HCT116 (cell line): ENCODE measurements at regions not wholly inside any gene's neighbourhood (a gene's known extent, or its start where the extent isn't known, plus 50 kb on each side); places are given as distances from the start of the nearest gene placed in this dataset.

Experiments
- ATAC-seq: fragments of 200-7000 bp; cut with Tn5 transposase; 2 replicates; pipeline ENCODE4 v1.9.1; 2020; ENCODE audit warnings: mild to moderate bottlenecking, moderate library complexity
- BruUV-seq: library from RNA; stranded (reverse); fragments of 400-500 nt; replicated peaks from 2 replicates; lab custom pipeline; 2021; lab: Mats Ljungman, UMichigan
- CTCF ChIA-PET: fragments of 300-600 bp; sonication (Branson Sonifier 250); formaldehyde crosslinking; loops from one replicate; lab custom pipeline; 2021; ENCODE audit warnings: antibody characterized with exemption; lab: Charles Lee
- POLR2A ChIA-PET: fragments of 300-600, 350-600 bp; sonication (Branson Sonifier 250); formaldehyde crosslinking; loops from one replicate; lab custom pipeline; 2021; ENCODE audit warnings: antibody characterized with exemption; lab: Charles Lee
- RAD21 ChIA-PET, 2 experiments: fragments of 300-600 bp; sonication (Branson Sonifier 250); formaldehyde crosslinking; loops; one replicate each; lab custom pipeline; 2023; ENCODE audit warnings: low total read pairs in 2 of 2; ENCODE audit not compliant: uncharacterized antibody in 2 of 2, unreplicated experiment in 2 of 2, low non-redundant PET in 1 of 2; lab: Charles Lee
- DNase-seq: peaks from one replicate; pipeline ENCODE4 v3.0.0-alpha.2; 2010; ENCODE audit warnings: low read depth, low spot score
- H2AFZ ChIP-seq: fragments of 200-600 bp; shearing (Covaris generic), sonication (generic); 2 replicates; pipeline ENCODE4 v1.6.1; 2017; ENCODE audit warnings: low read depth, mixed run types, mixed read lengths, antibody characterized with exemption, low read length; ENCODE audit not compliant: poor library complexity, severe bottlenecking
- H3K27ac ChIP-seq: 2 replicates; pipeline ENCODE4 v1.5.1; 2012; ENCODE audit warnings: low read depth, low read length
- H3K27me3 ChIP-seq: fragments of 200-600 bp; sonication (generic); 2 replicates; pipeline ENCODE4 v1.6.1; 2016; ENCODE audit warnings: mixed run types, low read length, mixed read lengths; ENCODE audit not compliant: insufficient read depth
- H3K36me3 ChIP-seq, 2 experiments: fragments of 200-500 bp in 1 of 2; fragments of 200-600 bp in 1 of 2; sonication (Bioruptor generic) in 1 of 2; sonication (generic) in 1 of 2; 2 replicates each; pipeline versions ENCODE4 v1.5.1 to v1.6.1; 2014 to 2016; ENCODE audit warnings: low read length in 2 of 2, inconsistent platforms in 1 of 2, mixed read lengths in 1 of 2, mixed run types in 1 of 2; ENCODE audit not compliant: insufficient read depth in 2 of 2, control insufficient read depth in 1 of 2
- H3K4me1 ChIP-seq, 2 experiments: fragments of 200-600 bp in 1 of 2; sonication (generic) in 1 of 2; 2 replicates each; pipeline versions ENCODE4 v1.5.1 to v1.6.1; 2012 to 2017; ENCODE audit warnings: low read length in 2 of 2, inconsistent platforms in 1 of 2, mild to moderate bottlenecking in 1 of 2, mixed read lengths in 1 of 2, mixed run types in 1 of 2, moderate library complexity in 1 of 2; ENCODE audit not compliant: insufficient read depth in 2 of 2, control insufficient read depth in 1 of 2
- H3K4me2 ChIP-seq: fragments of 200-600 bp; sonication (generic); 2 replicates; pipeline ENCODE4 v1.6.1; 2017; ENCODE audit warnings: mixed run types, low read length, mixed read lengths
- H3K4me3 ChIP-seq, 2 experiments: fragments of 200-600 bp in 1 of 2; sonication (generic) in 1 of 2; replicated peaks in 1 of 2; 2 replicates each; pipeline ENCODE4 v1.5.1; 2011 to 2016; ENCODE audit warnings: low read length in 2 of 2, control low read depth in 1 of 2, low read depth in 1 of 2, mild to moderate bottlenecking in 1 of 2, mixed read lengths in 1 of 2, mixed run types in 1 of 2
- H3K79me2 ChIP-seq: fragments of 200-600 bp; sonication (generic); 2 replicates; pipeline ENCODE4 v1.6.1; 2017; ENCODE audit warnings: mild to moderate bottlenecking, mixed run types, low read length, moderate library complexity, mixed read lengths; ENCODE audit not compliant: insufficient read depth
- H3K9ac ChIP-seq: fragments of 200-600 bp; sonication (generic); 2 replicates; pipeline ENCODE4 v1.6.1; 2016; ENCODE audit warnings: low read length, mixed read lengths
- H3K9me2 ChIP-seq: fragments of 200-600 bp; sonication (generic), shearing (Covaris generic); 2 replicates; pipeline ENCODE4 v1.6.1; 2017; ENCODE audit warnings: mixed run types, mild to moderate bottlenecking, moderate library complexity; ENCODE audit not compliant: insufficient read depth
- H3K9me3 ChIP-seq, 2 experiments: fragments of 200-500 bp in 1 of 2; fragments of 200-600 bp in 1 of 2; sonication (Bioruptor generic) in 1 of 2; sonication (generic) in 1 of 2; 2 replicates each; pipeline ENCODE4 v1.6.1; 2014 to 2017; ENCODE audit warnings: low read length in 2 of 2, mixed read lengths in 2 of 2, inconsistent platforms in 1 of 2, low read depth in 1 of 2, mild to moderate bottlenecking in 1 of 2, mixed run types in 1 of 2, moderate library complexity in 1 of 2; ENCODE audit not compliant: control insufficient read depth in 1 of 2, insufficient read depth in 1 of 2
- H4K20me1 ChIP-seq: fragments of 200-600 bp; sonication (generic), shearing (Covaris generic); 2 replicates; pipeline ENCODE4 v1.6.1; 2017; ENCODE audit warnings: mixed run types, mild to moderate bottlenecking, moderate library complexity; ENCODE audit not compliant: insufficient read depth
- CBX3 ChIP-seq: IDR thresholded peaks from 2 replicates; pipeline ENCODE4 v1.6.1; 2012; ENCODE audit warnings: low read depth
- CEBPB ChIP-seq: IDR thresholded peaks from 2 replicates; pipeline ENCODE4 v1.6.1; 2012; ENCODE audit warnings: low read depth
- ELF1 ChIP-seq: IDR thresholded peaks from 2 replicates; pipeline ENCODE4 v1.6.1; 2012; ENCODE audit warnings: low read depth, borderline replicate concordance
- EZH2 ChIP-seq: fragments of 200-600 bp; sonication (generic); IDR thresholded peaks from 2 replicates; pipeline ENCODE4 v1.6.1; 2017; ENCODE audit warnings: antibody characterized with exemption, mixed run types
- EZH2phosphoT487 ChIP-seq: fragments of 200-600 bp; IDR thresholded peaks from 2 replicates; pipeline ENCODE4 v1.6.1; 2018; ENCODE audit warnings: antibody characterized with exemption, borderline replicate concordance
- JUND ChIP-seq: IDR thresholded peaks from 2 replicates; pipeline ENCODE4 v1.6.1; 2012
- POLR2A ChIP-seq: IDR thresholded peaks from 2 replicates; pipeline ENCODE4 v1.7.0; 2011; ENCODE audit warnings: borderline replicate concordance; ENCODE audit not compliant: insufficient read depth, insufficient read length; ENCODE audit errors: extremely low read depth
- POLR2AphosphoS5 ChIP-seq: IDR thresholded peaks from 2 replicates; pipeline ENCODE4 v1.6.1; 2011; ENCODE audit warnings: mild to moderate bottlenecking, low read depth, low read length, moderate library complexity
- RAD21 ChIP-seq: IDR thresholded peaks from 2 replicates; pipeline ENCODE4 v1.6.1; 2012; ENCODE audit warnings: low read depth, mild to moderate bottlenecking
- SIN3A ChIP-seq: IDR thresholded peaks from 2 replicates; pipeline ENCODE4 v1.6.1; 2012; ENCODE audit warnings: low read depth
- SP1 ChIP-seq: IDR thresholded peaks from 2 replicates; pipeline ENCODE4 v1.6.1; 2012; ENCODE audit warnings: low read depth
- TCF7L2 ChIP-seq: IDR thresholded peaks from 2 replicates; pipeline ENCODE4 v1.7.0; 2011; ENCODE audit warnings: borderline replicate concordance, inconsistent platforms; ENCODE audit not compliant: insufficient read depth, insufficient read length; ENCODE audit errors: extremely low read depth
- YY1 ChIP-seq: IDR thresholded peaks from 2 replicates; pipeline ENCODE4 v1.6.1; 2011; ENCODE audit warnings: low read length, low read depth, moderate library complexity, mild to moderate bottlenecking; ENCODE audit not compliant: insufficient replicate concordance; ENCODE audit errors: extremely low read depth
- ZFX ChIP-seq: fragments of 450-650 bp; IDR thresholded peaks from 2 replicates; pipeline ENCODE4 v1.6.1; 2017
- intact Hi-C: fragments of 100-400 bp; cut with micrococcal nuclease; formaldehyde crosslinking; loops from 2 replicates; pipeline ENCODE4 v1.10.0; 2022
- TF ChIP-seq, protein P1 (sequence below), 3 experiments: fragments of 200-600 bp in 1 of 3; sonication (generic) in 1 of 3; IDR thresholded peaks in 2 of 3; conservative IDR thresholded peaks in 1 of 3; 2 replicates each; pipeline ENCODE4 v1.5.1; 2012 to 2017; ENCODE audit warnings: low read depth in 2 of 3, low read length in 2 of 3, antibody characterized with exemption in 1 of 3, borderline replicate concordance in 1 of 3, control low read depth in 1 of 3, mild to moderate bottlenecking in 1 of 3, mixed read lengths in 1 of 3, mixed run types in 1 of 3, moderate library complexity in 1 of 3; ENCODE audit not compliant: insufficient read depth in 1 of 3
- TF ChIP-seq, protein P2 (sequence below): IDR thresholded peaks from 2 replicates; pipeline ENCODE4 v1.6.1; 2012
- TF ChIP-seq, protein P3 (sequence below): IDR thresholded peaks from 2 replicates; pipeline ENCODE4 v1.6.1; 2012
- TF ChIP-seq, protein P4 (sequence below): IDR thresholded peaks from 2 replicates; pipeline ENCODE4 v1.6.1; 2011; ENCODE audit warnings: mild to moderate bottlenecking, low read length, moderate library complexity; ENCODE audit not compliant: insufficient replicate concordance; ENCODE audit errors: extremely low read depth

DNA sequence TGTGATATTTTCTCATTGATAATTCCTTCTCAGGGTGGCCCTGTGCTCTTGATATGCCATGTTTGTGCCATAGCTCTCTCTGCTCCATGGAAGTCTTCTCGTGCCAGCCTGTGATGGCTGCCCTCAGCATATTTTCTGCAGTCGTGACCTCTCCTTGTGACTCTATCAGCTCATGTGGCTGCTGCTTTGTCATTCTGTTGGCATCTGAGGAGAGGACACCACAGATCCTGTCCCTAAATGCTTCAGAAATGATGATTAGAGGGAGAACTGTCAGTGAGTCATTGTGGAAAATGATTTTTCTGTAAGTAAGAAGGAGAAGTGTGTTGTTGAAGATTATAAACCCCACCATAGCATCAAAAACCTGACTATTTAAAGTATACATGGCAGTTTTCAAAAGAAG lies 286.0 kb downstream of the ADGRL2 start:
- Histone ChIP-seq H3K4me2 (peak overlapping the region; percentile 23; the same call in 1 of the 2 replicates), H3K9ac (no peak overlapping the region), H3K9me3 (peaks cover 0 to 2% of the 10 kb centered on the region in 2 experiments; a peak in 1 of 4 replicates), H3K79me2 (no peaks in the 10 kb centered on the region), H3K27me3 (no peaks in the 10 kb centered on the region), H3K36me3 (no peaks in the 10 kb centered on the region), H2AFZ (no peak overlapping the region), H3K4me1 (peaks cover 0 to 6% of the 10 kb centered on the region in 2 experiments; a peak in 1 of 4 replicates), H3K9me2 (no peaks in the 10 kb centered on the region; the same call in 1 of the 2 replicates), H3K27ac (no peak overlapping the region), H3K4me3 (no peak overlapping the region), H4K20me1 (no peaks in the 10 kb centered on the region)
- ChIA-PET POLR2A (no interaction called here), CTCF (no interaction called here), RAD21 (no interaction called here)
- no peak for TF ChIP-seq EZH2phosphoT487
- TF ChIP-seq TCF7L2: no peak
- TF ChIP-seq, protein P1, sequence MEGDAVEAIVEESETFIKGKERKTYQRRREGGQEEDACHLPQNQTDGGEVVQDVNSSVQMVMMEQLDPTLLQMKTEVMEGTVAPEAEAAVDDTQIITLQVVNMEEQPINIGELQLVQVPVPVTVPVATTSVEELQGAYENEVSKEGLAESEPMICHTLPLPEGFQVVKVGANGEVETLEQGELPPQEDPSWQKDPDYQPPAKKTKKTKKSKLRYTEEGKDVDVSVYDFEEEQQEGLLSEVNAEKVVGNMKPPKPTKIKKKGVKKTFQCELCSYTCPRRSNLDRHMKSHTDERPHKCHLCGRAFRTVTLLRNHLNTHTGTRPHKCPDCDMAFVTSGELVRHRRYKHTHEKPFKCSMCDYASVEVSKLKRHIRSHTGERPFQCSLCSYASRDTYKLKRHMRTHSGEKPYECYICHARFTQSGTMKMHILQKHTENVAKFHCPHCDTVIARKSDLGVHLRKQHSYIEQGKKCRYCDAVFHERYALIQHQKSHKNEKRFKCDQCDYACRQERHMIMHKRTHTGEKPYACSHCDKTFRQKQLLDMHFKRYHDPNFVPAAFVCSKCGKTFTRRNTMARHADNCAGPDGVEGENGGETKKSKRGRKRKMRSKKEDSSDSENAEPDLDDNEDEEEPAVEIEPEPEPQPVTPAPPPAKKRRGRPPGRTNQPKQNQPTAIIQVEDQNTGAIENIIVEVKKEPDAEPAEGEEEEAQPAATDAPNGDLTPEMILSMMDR (IDR thresholded peaks at IDR 0.05 in 2 of 3, conservative IDR thresholded peaks at IDR 0.05 in 1 of 3; ENCODE audit: borderline replicate concordance in 1 of 3, insufficient read depth in 1 of 3, low read depth in 2 of 3, low read length in 2 of 3): no peak
- TF ChIP-seq RAD21: no peak
- no peak for TF ChIP-seq CBX3
- TF ChIP-seq, protein P2, sequence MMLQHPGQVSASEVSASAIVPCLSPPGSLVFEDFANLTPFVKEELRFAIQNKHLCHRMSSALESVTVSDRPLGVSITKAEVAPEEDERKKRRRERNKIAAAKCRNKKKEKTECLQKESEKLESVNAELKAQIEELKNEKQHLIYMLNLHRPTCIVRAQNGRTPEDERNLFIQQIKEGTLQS: no peak
- no peak for TF ChIP-seq POLR2A
- TF ChIP-seq, protein P3, sequence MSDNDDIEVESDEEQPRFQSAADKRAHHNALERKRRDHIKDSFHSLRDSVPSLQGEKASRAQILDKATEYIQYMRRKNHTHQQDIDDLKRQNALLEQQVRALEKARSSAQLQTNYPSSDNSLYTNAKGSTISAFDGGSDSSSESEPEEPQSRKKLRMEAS: no peak
- TF ChIP-seq YY1: no peak
- TF ChIP-seq SIN3A: no peak
- TF ChIP-seq EZH2: no peak
- TF ChIP-seq ZFX: no peak
- no peak for TF ChIP-seq POLR2AphosphoS5
- no peak for TF ChIP-seq ELF1
- no peak for TF ChIP-seq CEBPB
- no peak for TF ChIP-seq SP1
- no peak for TF ChIP-seq JUND
- TF ChIP-seq, protein P4, sequence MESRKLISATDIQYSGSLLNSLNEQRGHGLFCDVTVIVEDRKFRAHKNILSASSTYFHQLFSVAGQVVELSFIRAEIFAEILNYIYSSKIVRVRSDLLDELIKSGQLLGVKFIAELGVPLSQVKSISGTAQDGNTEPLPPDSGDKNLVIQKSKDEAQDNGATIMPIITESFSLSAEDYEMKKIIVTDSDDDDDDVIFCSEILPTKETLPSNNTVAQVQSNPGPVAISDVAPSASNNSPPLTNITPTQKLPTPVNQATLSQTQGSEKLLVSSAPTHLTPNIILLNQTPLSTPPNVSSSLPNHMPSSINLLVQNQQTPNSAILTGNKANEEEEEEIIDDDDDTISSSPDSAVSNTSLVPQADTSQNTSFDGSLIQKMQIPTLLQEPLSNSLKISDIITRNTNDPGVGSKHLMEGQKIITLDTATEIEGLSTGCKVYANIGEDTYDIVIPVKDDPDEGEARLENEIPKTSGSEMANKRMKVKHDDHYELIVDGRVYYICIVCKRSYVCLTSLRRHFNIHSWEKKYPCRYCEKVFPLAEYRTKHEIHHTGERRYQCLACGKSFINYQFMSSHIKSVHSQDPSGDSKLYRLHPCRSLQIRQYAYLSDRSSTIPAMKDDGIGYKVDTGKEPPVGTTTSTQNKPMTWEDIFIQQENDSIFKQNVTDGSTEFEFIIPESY: no peak
- BruUV-seq: no TSS peak
- ATAC-seq (peak; percentile 36; the same call in 1 of the 2 replicates), DNase-seq (no peak)
- intact Hi-C loops: no loop called here
